K562 (cell line): ENCODE measurements at regions not wholly inside any gene's neighbourhood (a gene's known extent, or its start where the extent isn't known, plus 50 kb on each side); places are given as distances from the start of the nearest gene placed in this dataset.

ENCODE experiments used
- CTCF ChIP-seq, 3 experiments: IDR thresholded peaks in 2 of 3; conservative IDR thresholded peaks in 1 of 3; 2 replicates each; pipeline ENCODE4 v1.5.1; 2011 to 2012; ENCODE audit warnings: low read length in 3 of 3, mild to moderate bottlenecking in 3 of 3, control low read depth in 2 of 3, improper control_type of control experiment in 1 of 3, inconsistent platforms in 1 of 3, low read depth in 1 of 3, mixed read lengths in 1 of 3, moderate library complexity in 1 of 3; ENCODE audit not compliant: insufficient read depth in 2 of 3
- HMG20B ChIP-seq: fragments of 250-450 bp; sonication (Bioruptor Pico); IDR thresholded peaks from 2 replicates; pipeline ENCODE4 v1.5.0; 2021; ENCODE audit warnings: mild to moderate bottlenecking
- MTA3 ChIP-seq: fragments of 450-650 bp; formaldehyde crosslinking; IDR thresholded peaks from 2 replicates; pipeline ENCODE4 v1.6.1; 2017; ENCODE audit warnings: mild to moderate bottlenecking, borderline replicate concordance
- NFIC ChIP-seq: fragments of 450-650 bp; IDR thresholded peaks from 2 replicates; pipeline ENCODE4 v1.6.1; 2017; ENCODE audit warnings: mild to moderate bottlenecking, inconsistent platforms
- PHF8 ChIP-seq: fragments of 200-600 bp; sonication (generic); IDR thresholded peaks from 2 replicates; pipeline ENCODE4 v1.6.1; 2012; ENCODE audit warnings: mixed run types, mild to moderate bottlenecking, inconsistent platforms, low read length, moderate library complexity, borderline replicate concordance
- POLR2A ChIP-seq: fragments of 450-650 bp; conservative IDR thresholded peaks from 2 replicates; pipeline ENCODE4 v1.6.1; 2016
- RAD21 ChIP-seq, 2 experiments: fragments of 250-450 bp in 1 of 2; fragments of 450-650 bp in 1 of 2; sonication (Bioruptor Pico) in 1 of 2; formaldehyde crosslinking in 1 of 2; IDR thresholded peaks in 1 of 2; conservative IDR thresholded peaks in 1 of 2; 2 replicates each; pipeline versions ENCODE4 v1.4.0 to v1.8.0; 2020 to 2022; ENCODE audit warnings: mild to moderate bottlenecking in 2 of 2, moderate library complexity in 1 of 2
- RBBP5 ChIP-seq: fragments of 200-600 bp; sonication (generic); IDR thresholded peaks from 2 replicates; pipeline ENCODE4 v1.6.1; 2012; ENCODE audit warnings: borderline replicate concordance, mild to moderate bottlenecking, low read length, control low read depth, inconsistent platforms; ENCODE audit not compliant: insufficient read depth, poor library complexity, severe bottlenecking
- THAP7 ChIP-seq: fragments of 250-450 bp; sonication (Bioruptor Pico); IDR thresholded peaks from 2 replicates; pipeline ENCODE4 v1.5.0; 2021
- USF2 ChIP-seq: sonication (generic); formaldehyde crosslinking; IDR thresholded peaks from 2 replicates; pipeline ENCODE4 v1.5.0; 2020; ENCODE audit warnings: missing genetic modification reagents
- ZBTB17 ChIP-seq: fragments of 450-650 bp; formaldehyde crosslinking; IDR thresholded peaks from 2 replicates; pipeline ENCODE4 v1.4.0; 2020; ENCODE audit warnings: mild to moderate bottlenecking
- ZNF197 ChIP-seq: fragments of 200-800 bp; sonication (Bioruptor generic); IDR thresholded peaks from 2 replicates; pipeline ENCODE4 v1.6.1; 2016; ENCODE audit warnings: low read depth, missing genetic modification characterization, missing compliant biosample characterization
- ZNF707 ChIP-seq: fragments of 250-450 bp; sonication (Bioruptor Pico); conservative IDR thresholded peaks from 2 replicates; pipeline ENCODE4 v1.8.0; 2022; ENCODE audit warnings: inconsistent platforms, mild to moderate bottlenecking, moderate library complexity

- TF ChIP-seq ZNF197 (no peak), USF2 (CRISPR knock-in tag) (no peak), ZBTB17 (CRISPR knock-in tag) (no peak), NFIC (no peak), ZNF707 (no peak), POLR2A (no peak), CTCF (IDR thresholded peaks at IDR 0.05 in 2 of 3, conservative IDR thresholded peaks at IDR 0.05 in 1 of 3; ENCODE audit: insufficient read depth in 2 of 3, low read depth in 1 of 3, low read length in 3 of 3) (no peak), HMG20B (CRISPR knock-in tag) (no peak), MTA3 (no peak), RBBP5 (no peak), PHF8 (no peak), THAP7 (CRISPR knock-in tag) (no peak), RAD21 (CRISPR knock-in tag; conservative IDR thresholded peaks at IDR 0.05 in 1 of 2, IDR thresholded peaks at IDR 0.05 in 1 of 2) (no peak)
Measured at GRCh38 chr4:31518796-31519250, 798.7 kb downstream of the PCDH7 start.
